Vagina (tissue), 2 donors: ENCODE measurements at regions not wholly inside any gene's neighbourhood (a gene's known extent, or its start where the extent isn't known, plus 50 kb on each side); places are given as distances from the start of the nearest gene placed in this dataset.

Source experiments
- CTCF ChIP-seq, 3 experiments: fragments of 450-650 bp in 2 of 3; fragments of 200-600 bp in 1 of 3; sonication (generic) in 1 of 3; IDR thresholded peaks; one replicate each; pipeline ENCODE4 v1.5.1; 2017 to 2019; ENCODE audit warnings: antibody characterized with exemption in 3 of 3, mild to moderate bottlenecking in 2 of 3, moderate library complexity in 2 of 3
- POLR2A ChIP-seq, 2 donors: fragments of 450-650 bp; IDR thresholded peaks; one replicate each; pipeline ENCODE4 v1.6.1; 2017; ENCODE audit warnings: antibody characterized with exemption in 2 of 2, mild to moderate bottlenecking in 2 of 2, moderate library complexity in 2 of 2
- POLR2AphosphoS5 ChIP-seq, 2 donors: sonication (generic); formaldehyde crosslinking; IDR thresholded peaks; one replicate each; pipeline ENCODE4 v1.9.0; 2017; ENCODE audit warnings: antibody characterized with exemption in 2 of 2, mild to moderate bottlenecking in 2 of 2, low read depth in 1 of 2; ENCODE audit not compliant: insufficient read depth in 1 of 2

- no peak for TF ChIP-seq POLR2AphosphoS5 (IDR thresholded peaks at IDR 0.05; ENCODE audit: insufficient read depth in 1 of 2, low read depth in 1 of 2)
- TF ChIP-seq CTCF (IDR thresholded peaks at IDR 0.05), result no peak
- TF ChIP-seq POLR2A (IDR thresholded peaks at IDR 0.05), result no peak
These were observed 238.5 kb downstream of the NFATC2 start for GRCh38 chr20:51303731-51304670.
